EH (cell line): ENCODE measurements at regions not wholly inside any gene's neighbourhood (a gene's known extent, or its start where the extent isn't known, plus 50 kb on each side); places are given as distances from the start of the nearest gene placed in this dataset.
A peak's percentile ranks its signal among the peaks of the same experiment; 100 is the strongest.
"Not testable (repeated sequence)": the region's sequence is repeated elsewhere in the genome, so short reads cannot be mapped to it uniquely, and the experiment has no call there.

Source experiments
- DNase-seq: peaks from one replicate; pipeline ENCODE4 v3.0.0-alpha.2; 2015; ENCODE audit warnings: low read depth

GRCh38 chr15:30030345-30030744, 52.4 kb upstream of the GOLGA8J start:
- DNase-seq = no peak

- DNase-seq = peak; percentile 21
These were observed 58.9 kb upstream of the GOLGA8J start for GRCh38 chr15:30023798-30024295.

- DNase-seq = no peak
These were observed 72.0 kb upstream of the GOLGA8J start for GRCh38 chr15:30010746-30011145.

- DNase-seq = no peak
These were observed 74.6 kb upstream of the GOLGA8J start for GRCh38 chr15:30008156-30008555.

- no peak for DNase-seq
These were observed 81.2 kb upstream of the GOLGA8J start for GRCh38 chr15:30001602-30002001.

- DNase-seq = no peak
These were observed 84.7 kb upstream of the GOLGA8J start for GRCh38 chr15:29998033-29998432.

- DNase-seq = no peak
These were observed 85.3 kb upstream of the GOLGA8J start for GRCh38 chr15:29997499-29997898.

GRCh38 chr15:29994284-29994683, 88.5 kb upstream of the GOLGA8J start:
- DNase-seq = no peak

GRCh38 chr15:29990954-29991353, 91.8 kb upstream of the GOLGA8J start:
- no peak for DNase-seq

- no peak for DNase-seq
These were observed 92.7 kb upstream of the GOLGA8J start for GRCh38 chr15:29990035-29990434.

GRCh38 chr15:29988701-29989100, 94.1 kb upstream of the GOLGA8J start:
- DNase-seq = peak; percentile 39

- no peak for DNase-seq
These were observed 95.8 kb upstream of the GOLGA8J start for GRCh38 chr15:29986946-29987345.

- DNase-seq = no peak
These were observed 104.1 kb upstream of the GOLGA8J start for GRCh38 chr15:29978411-29979382.

GRCh38 chr15:29974056-29974455, 108.7 kb upstream of the GOLGA8J start:
- not testable (repeated sequence) for DNase-seq

GRCh38 chr15:29972051-29972450, 110.7 kb upstream of the GOLGA8J start:
- DNase-seq = no peak

GRCh38 chr15:29970402-29970695, 112.4 kb upstream of the GOLGA8J start:
- DNase-seq = no peak

GRCh38 chr15:29969562-29970401, 113.0 kb upstream of the GOLGA8J start:
- DNase-seq = no peak

GRCh38 chr15:29968895-29969561, 113.7 kb upstream of the GOLGA8J start:
- DNase-seq = no peak

GRCh38 chr15:29968099-29968894, 114.5 kb upstream of the GOLGA8J start:
- peak; percentile 6 for DNase-seq

- DNase-seq = no peak
These were observed 120.3 kb upstream of the GOLGA8J start for GRCh38 chr15:29962407-29962806.

GRCh38 chr15:29959384-29960137, 123.2 kb upstream of the GOLGA8J start:
- DNase-seq = no peak
